ENCODE measurements at regions not wholly inside any gene's neighbourhood (a gene's known extent, or its start where the extent isn't known, plus 50 kb on each side); places are given as distances from the start of the nearest gene placed in this dataset.

DNA sequence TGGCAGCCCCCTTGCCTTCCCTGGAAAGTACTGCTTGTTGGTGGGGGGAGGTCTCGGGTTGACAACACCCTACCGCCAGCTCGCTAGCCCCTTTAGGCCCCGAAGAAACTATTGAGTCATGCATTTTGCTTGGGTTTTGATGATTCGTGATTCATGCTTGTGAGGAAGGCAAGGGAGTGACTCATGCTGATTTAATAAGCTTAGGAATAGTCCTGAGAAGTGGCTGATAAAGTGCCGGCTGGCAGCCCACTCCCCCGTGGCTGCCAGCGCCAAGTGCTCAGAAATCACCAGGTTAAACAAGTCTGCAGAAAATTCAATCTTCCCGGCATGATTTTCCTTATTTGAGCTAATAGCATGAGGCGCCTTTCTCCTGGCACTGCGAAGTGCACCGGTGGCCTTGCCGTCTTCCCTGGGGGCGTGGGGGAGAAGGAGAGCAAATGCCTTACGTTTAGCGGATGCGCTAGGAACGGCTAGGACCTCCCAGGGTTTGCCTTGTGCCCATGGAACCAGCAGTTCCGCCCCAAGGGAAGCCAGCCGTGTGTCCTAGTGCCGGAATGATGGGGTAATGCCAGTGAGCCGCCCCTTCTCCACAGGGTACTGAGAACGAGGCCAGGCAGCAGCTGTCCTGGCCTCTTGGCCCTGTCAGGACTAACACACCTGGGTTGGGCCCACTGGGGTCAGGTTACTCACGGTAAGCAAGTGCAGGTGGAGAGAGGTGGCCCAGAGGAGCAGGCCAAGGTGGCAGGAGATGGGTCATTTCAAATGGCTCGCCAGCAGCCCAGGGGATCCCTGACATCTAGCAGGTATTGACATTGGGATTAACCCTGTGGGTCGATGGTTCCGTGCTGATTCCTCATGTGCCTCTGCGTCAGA lies 151.9 kb downstream of the MACROH2A1 start:
- DNase-seq, result peak; percentile 49

DNA sequence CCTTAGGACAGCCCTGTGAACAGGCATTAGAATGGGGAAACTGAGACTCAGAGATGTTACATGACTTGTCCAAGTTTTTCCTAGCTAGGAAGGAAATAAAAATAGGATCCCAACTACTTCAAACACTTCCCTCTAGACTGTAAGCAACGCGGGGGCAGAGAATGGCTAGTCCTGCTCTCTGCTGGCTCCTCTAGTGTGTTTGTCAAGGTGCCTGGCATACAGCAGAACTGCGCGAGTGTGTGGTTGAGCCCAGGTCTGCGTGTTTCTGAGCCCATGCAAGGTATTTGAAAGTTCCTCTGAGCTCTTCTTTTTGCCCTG lies 152.5 kb downstream of the MACROH2A1 start:
- no peak for DNase-seq

DNA sequence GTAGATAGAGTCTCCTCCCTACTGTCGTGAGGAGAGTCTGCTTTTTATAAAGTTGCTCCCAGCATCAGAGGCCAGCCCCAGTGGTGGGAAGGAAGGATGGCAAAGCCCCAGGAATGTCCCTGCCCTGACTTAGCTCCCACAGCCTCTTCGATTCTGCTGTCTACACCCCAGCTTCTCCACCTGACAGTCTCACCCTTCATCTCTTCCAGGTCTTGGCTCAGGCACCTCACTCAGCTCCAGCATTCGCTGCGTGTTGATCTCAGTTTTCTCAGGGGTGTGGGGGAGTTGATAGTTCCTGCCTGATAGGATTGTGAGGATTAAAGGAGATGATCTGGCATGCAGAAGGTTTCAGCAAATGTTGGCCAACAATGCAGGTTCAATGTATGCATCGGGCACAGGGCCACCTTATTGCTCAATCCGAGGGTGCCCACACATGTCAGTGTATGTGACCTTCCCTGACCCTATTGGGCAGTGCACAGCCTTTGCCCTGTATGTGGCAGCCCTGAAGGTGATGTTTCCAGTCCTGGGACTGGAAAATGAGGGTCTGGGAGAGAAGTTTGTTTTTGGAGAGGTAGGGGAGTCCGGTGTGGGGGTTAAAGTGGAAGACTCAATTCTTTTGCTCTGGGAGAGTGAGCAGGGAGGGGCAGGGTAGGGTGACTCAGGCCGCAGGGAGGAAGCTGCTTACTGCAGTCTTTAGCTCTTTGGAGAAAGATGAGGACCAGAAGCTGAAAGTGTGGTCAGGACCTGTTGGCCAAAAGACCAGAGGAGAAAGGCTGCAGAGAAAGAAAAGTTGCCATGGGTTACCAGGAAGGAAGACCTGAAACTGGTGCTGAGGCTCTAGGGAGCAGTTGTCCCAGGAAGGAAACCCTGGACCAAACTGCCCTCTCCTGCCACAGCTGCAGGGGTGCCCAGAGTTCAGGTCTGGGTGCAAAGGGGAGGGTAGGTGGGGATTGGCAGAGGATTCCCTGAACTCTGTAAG lies 153.2 kb downstream of the MACROH2A1 start:
- no peak for DNase-seq

GRCh38 chr5:135244620-135245021 lies 154.4 kb downstream of the MACROH2A1 start:
- DNase-seq, result no peak

DNA sequence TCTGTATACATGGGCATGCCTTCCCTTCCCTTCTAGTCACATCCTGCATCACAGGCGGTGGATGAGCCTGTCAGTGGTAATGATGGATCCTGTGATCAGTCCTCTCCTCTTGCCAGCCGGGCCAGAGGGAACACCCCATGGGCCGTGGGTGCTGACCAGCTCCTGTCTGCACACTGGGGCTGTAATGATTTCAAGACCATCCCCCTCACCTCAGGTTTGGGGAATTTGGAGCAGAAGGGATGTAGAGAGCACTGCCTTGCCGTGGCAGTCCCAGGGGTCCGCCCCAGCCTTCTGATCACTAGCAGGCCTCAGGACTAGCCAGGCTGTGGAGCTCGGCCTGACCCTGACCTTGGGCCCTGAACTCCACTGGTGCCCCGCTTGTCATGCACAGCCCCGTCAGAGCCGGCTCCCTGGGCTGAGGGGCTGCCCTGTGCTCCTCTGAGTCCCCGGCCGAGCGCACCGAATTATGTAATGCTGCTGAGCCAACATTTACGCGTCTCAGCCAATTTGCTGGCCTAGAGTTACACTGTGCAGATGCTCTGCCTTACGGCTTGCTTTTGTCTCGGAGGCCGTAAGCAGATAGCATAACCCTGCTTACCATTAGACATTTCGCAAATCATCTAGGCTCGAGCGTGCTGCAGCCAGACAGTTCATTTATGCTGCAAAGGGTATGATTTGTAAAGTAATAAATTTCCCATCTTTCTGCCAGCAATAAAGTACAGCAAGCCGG lies 155.3 kb downstream of the MACROH2A1 start:
- DNase-seq, result no peak

- DNase-seq, result no peak
These were observed 156.0 kb downstream of the MACROH2A1 start for GRCh38 chr5:135242866-135243555.

GRCh38 chr5:135242021-135242865 lies 156.8 kb downstream of the MACROH2A1 start:
- no peak for DNase-seq

GRCh38 chr5:135241536-135241935 lies 157.5 kb downstream of the MACROH2A1 start:
- no peak for DNase-seq

GRCh38 chr5:135240781-135241360 lies 158.2 kb downstream of the MACROH2A1 start:
- DNase-seq, result no peak

GRCh38 chr5:135240283-135240633 lies 158.8 kb downstream of the MACROH2A1 start:
- no peak for DNase-seq

GRCh38 chr5:135239453-135240282 lies 159.4 kb downstream of the MACROH2A1 start:
- no peak for DNase-seq

DNA sequence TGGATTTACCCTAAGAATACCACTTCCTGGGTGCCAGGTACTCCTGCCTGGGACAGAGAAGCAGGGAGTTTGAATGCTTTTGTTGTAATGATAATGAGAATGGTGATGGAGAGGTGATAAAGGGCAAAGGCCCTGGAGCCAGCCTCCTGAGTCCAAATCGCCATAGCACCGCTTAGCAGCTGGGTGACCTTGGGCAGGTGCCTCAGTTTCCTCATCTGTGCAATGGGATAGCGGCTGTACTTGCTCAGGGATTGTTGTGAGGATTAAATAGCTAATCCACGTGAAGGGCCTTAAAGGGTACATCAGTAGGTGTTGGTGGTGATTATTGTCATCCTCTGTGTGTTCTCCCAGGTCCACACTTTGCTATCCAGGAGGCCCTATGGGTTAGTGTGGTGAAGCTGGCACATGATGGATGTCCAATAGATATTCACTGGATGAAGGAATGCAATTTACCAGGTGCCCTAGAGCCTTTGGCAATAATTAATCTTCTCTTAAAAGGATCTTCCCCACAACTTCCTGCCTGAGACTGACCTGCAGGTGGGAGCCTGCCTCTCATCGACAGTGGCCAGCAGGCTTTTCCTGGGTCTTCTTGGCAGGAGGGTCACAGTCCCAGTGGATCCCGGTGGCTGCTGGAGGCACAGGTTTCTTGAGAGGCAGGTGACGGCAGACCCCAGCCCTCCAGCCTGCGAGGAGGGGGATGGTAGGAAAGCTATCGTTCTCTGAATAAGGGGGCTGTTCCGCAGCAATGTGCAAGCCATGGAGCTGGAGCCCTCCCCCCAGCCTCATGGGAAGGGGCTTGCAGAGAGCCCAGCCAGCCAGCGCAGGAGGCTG lies 160.2 kb downstream of the MACROH2A1 start:
- DNase-seq, result no peak

GRCh38 chr5:135237748-135238103 lies 161.3 kb downstream of the MACROH2A1 start:
- DNase-seq, result no peak

- no peak for DNase-seq
These were observed 161.9 kb downstream of the MACROH2A1 start for GRCh38 chr5:135236908-135237747.

- no peak for DNase-seq
These were observed 162.7 kb downstream of the MACROH2A1 start for GRCh38 chr5:135236228-135236907.

GRCh38 chr5:135235551-135236227 lies 163.3 kb downstream of the MACROH2A1 start:
- no peak for DNase-seq
